Upper lobe of left lung (tissue), 6 donors: ENCODE measurements at regions not wholly inside any gene's neighbourhood (a gene's known extent, or its start where the extent isn't known, plus 50 kb on each side); places are given as distances from the start of the nearest gene placed in this dataset.

Experiments used
- ATAC-seq, 2 donors: fragments of 200-7000 bp; cut with Tn5 transposase; one replicate each; pipeline ENCODE4 v1.9.1; 2022; ENCODE audit warnings: mild to moderate bottlenecking in 2 of 2, moderate library complexity in 2 of 2; ENCODE audit not compliant: low FRiP score in 2 of 2
- DNase-seq, 2 donors: peaks; one replicate each; pipeline ENCODE4 v3.0.0-alpha.2; 2019 to 2020
- H3K27ac ChIP-seq, 4 donors: fragments of 200-600 bp; sonication (generic); one replicate each; pipeline ENCODE4 v1.5.1; 2016 to 2019
- H3K27me3 ChIP-seq, 4 donors: fragments of 200-600 bp; sonication (generic); one replicate each; pipeline ENCODE4 v1.5.1; 2017 to 2019
- H3K36me3 ChIP-seq, 4 donors: fragments of 200-600 bp; sonication (generic); one replicate each; pipeline ENCODE4 v1.5.1; 2016 to 2019
- H3K4me1 ChIP-seq, 4 donors: fragments of 200-600 bp; sonication (generic); one replicate each; pipeline ENCODE4 v1.5.1; 2018 to 2019
- H3K4me3 ChIP-seq, 4 donors: fragments of 200-600 bp; sonication (generic); one replicate each; pipeline ENCODE4 v1.5.1; 2017 to 2019; ENCODE audit warnings: mild to moderate bottlenecking in 2 of 4, moderate library complexity in 1 of 4
- H3K9me3 ChIP-seq, 4 donors: fragments of 200-600 bp; sonication (generic); one replicate each; pipeline ENCODE4 v1.5.1; 2018 to 2019
- EP300 ChIP-seq, 4 donors: sonication (generic); formaldehyde crosslinking; IDR thresholded peaks; one replicate each; pipeline ENCODE4 v1.5.1; 2017; ENCODE audit warnings: antibody characterized with exemption in 4 of 4, control low read depth in 2 of 4
- POLR2A ChIP-seq, 4 donors: fragments of 450-650 bp; IDR thresholded peaks; one replicate each; pipeline ENCODE4 v1.5.1; 2016 to 2017; ENCODE audit warnings: antibody characterized with exemption in 4 of 4, mild to moderate bottlenecking in 2 of 4
- POLR2AphosphoS5 ChIP-seq, 2 donors: sonication (generic); formaldehyde crosslinking; IDR thresholded peaks; one replicate each; pipeline ENCODE4 v1.5.1; 2017; ENCODE audit warnings: antibody characterized with exemption in 2 of 2
- WGBS, 2 donors: methylation state at CpG; one replicate each; pipeline ENCODE4 v1.1.5; 2017 to 2018; 5-methylcytosine and 5-hydroxymethylcytosine counted together
- TF ChIP-seq, protein P1 (sequence below), 6 experiments: fragments of 450-650 bp in 4 of 6; fragments of 200-600 bp in 2 of 6; sonication (generic) in 2 of 6; IDR thresholded peaks; one replicate each; pipeline ENCODE4 v1.5.1; 2016 to 2019; ENCODE audit warnings: antibody characterized with exemption in 6 of 6
- donor health status: DM: no; HTN: no; CAD: no; lungs with moderate emphysema.
- donor health status: DM: no; HTN: yes; CAD: no; lungs with severe emphysema.

DNA sequence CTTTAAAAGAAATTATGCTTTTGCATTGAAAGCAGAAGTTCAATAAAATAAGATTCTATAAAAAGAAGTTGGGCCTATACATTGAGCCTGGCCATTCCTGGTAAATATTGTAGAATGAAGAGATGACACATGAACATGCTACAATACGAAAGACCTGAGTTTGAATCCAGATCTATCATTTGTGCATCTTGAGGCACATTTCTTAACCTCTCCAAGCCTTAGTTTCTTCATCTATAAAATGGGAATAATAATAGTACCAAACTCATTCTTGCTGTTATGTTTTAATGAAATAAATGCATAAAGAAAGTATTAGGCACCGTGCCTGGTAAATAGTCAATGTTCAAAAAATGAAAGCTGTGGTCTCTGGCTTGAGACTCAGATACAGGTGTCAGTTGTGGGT is 76.9 kb upstream of the PHACTR2 start:
- H3K4me1 ChIP-seq = peaks cover 0 to 7% (median 4%) of the 10 kb centered on the region in 4 donors
- H3K9me3 ChIP-seq = no peaks in the 10 kb centered on the region
- no peaks in the 10 kb centered on the region for H3K36me3 ChIP-seq
- 95 to 97% methylated on average over 2 of the region's 2 CpGs for WGBS, 2 donors
- DNase-seq (no peak), ATAC-seq (no peak)
- TF ChIP-seq POLR2AphosphoS5 (IDR thresholded peaks at IDR 0.05) (no peak), POLR2A (IDR thresholded peaks at IDR 0.05) (no peak), EP300 (IDR thresholded peaks at IDR 0.05) (no peak)
- TF ChIP-seq, protein P1, sequence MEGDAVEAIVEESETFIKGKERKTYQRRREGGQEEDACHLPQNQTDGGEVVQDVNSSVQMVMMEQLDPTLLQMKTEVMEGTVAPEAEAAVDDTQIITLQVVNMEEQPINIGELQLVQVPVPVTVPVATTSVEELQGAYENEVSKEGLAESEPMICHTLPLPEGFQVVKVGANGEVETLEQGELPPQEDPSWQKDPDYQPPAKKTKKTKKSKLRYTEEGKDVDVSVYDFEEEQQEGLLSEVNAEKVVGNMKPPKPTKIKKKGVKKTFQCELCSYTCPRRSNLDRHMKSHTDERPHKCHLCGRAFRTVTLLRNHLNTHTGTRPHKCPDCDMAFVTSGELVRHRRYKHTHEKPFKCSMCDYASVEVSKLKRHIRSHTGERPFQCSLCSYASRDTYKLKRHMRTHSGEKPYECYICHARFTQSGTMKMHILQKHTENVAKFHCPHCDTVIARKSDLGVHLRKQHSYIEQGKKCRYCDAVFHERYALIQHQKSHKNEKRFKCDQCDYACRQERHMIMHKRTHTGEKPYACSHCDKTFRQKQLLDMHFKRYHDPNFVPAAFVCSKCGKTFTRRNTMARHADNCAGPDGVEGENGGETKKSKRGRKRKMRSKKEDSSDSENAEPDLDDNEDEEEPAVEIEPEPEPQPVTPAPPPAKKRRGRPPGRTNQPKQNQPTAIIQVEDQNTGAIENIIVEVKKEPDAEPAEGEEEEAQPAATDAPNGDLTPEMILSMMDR (IDR thresholded peaks at IDR 0.05) = no peak
- H3K4me3 ChIP-seq = no peak overlapping the region
- no peaks in the 10 kb centered on the region for H3K27me3 ChIP-seq
- H3K27ac ChIP-seq = no peak overlapping the region

DNA sequence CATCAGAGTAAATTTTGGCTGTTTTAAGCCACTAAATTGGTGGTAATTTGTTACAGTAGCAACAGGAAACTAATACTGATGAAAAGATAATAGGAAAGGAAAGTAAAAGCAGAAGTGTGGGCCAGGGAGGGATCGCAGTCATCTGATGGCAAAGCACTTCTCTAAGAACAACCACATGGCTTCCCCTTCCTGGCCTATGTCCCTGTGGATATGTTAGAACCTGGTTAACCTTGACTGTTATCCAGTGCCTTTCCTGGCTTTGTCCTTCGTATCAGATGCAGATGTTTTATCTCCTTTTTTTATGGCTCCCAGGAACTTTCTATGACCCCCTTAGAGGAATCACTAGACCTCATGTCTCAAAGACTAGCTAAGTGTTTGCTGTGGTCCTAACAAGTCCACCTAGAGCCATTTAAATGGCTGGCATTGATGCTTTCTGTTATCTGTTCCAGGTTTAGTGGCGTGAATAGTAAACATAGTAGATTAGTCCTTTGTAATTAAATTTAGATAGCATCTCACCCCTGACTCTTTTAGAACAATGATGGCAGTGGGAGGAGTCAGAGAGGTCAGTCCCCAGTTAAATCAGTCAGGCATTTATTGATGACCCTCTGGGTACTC is 79.2 kb upstream of the PHACTR2 start:
- peaks cover 0 to 11% (median 7%) of the 10 kb centered on the region in 4 donors for H3K4me1 ChIP-seq
- H3K4me3 ChIP-seq = no peak overlapping the region
- 56 to 64% methylated on average over 3 of the region's 3 CpGs for WGBS, 2 donors
- ATAC-seq (peak in 1 of 2 donors; percentile 58), DNase-seq (peak in 1 of 2 donors; percentile 32)
- no peaks in the 10 kb centered on the region for H3K27me3 ChIP-seq
- no peaks in the 10 kb centered on the region for H3K36me3 ChIP-seq
- no peaks in the 10 kb centered on the region for H3K9me3 ChIP-seq
- H3K27ac ChIP-seq = no peak overlapping the region
- TF ChIP-seq POLR2A (IDR thresholded peaks at IDR 0.05) = no peak
- TF ChIP-seq POLR2AphosphoS5 (IDR thresholded peaks at IDR 0.05) = no peak
- TF ChIP-seq, protein P1 (IDR thresholded peaks at IDR 0.05) = no peak
- TF ChIP-seq EP300 (IDR thresholded peaks at IDR 0.05) = no peak

DNA sequence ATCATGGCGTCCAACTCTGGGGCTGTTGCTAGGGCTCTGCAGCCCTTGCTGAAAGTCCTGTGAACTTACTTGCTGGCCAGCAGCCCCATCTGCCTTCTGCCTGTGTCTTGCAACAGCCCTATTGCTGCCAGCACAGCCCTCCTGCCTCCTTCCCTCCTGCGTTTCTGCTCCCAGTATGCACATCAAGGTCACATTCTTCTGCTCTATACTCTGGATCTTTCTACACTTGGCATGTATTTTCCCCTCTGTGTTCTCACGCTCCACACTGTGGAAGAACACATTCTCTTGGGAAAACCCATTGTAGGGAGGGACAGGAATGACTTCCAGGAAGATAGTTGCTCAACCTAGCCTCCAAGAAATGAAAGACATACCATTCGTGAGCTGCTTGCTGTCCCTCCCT is 80.9 kb upstream of the PHACTR2 start:
- ATAC-seq (peak in 1 of 2 donors; percentile 49), DNase-seq (no peak)
- 66 to 73% methylated on average over 4 of the region's 4 CpGs for WGBS, 2 donors

DNA sequence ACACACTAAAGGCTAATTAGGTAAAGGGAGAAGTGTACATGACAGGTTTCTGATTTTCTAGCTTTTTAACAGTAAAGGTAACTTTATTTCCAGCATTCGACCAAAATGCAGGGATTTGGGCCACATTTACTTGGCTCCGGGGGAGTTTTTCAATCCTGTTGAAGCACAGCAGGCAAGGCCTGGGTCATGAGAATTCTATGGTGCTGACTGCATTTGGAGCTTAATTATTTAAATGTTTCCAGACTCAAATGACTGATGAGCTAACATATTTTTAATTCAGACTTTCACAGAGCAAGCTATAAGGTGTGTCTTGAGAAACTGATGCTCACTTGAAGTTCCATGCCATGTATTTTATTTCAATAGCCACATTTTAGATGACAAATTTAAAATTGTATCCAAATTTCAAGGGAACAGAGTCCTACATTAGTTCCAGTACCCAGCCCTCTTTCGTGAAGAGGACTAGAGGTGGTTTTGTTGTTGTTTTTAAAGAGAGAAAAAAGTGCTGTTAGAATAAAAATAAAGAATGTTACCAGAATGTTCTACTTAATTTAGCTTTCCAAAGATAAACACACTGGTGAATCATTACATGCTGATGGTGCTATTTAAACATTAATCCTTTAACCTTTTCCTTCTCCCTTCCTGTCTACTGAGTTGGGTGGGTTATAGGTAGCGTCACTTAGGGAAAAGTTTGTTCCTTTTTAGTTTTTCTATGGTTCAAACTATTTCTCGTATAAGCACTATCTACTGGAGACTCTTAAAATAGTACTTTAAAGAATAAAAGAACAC is 82.3 kb upstream of the PHACTR2 start:
- no peaks in the 10 kb centered on the region for H3K27me3 ChIP-seq
- H3K9me3 ChIP-seq = no peaks in the 10 kb centered on the region
- H3K4me1 ChIP-seq = peaks cover 0 to 11% (median 7%) of the 10 kb centered on the region in 4 donors
- DNase-seq (no peak), ATAC-seq (no peak)
- 81 to 82% methylated on average over 5 of the region's 5 CpGs for WGBS, 2 donors
- no peak overlapping the region for H3K4me3 ChIP-seq
- H3K36me3 ChIP-seq = no peaks in the 10 kb centered on the region
- H3K27ac ChIP-seq = no peak overlapping the region
- TF ChIP-seq, protein P1 (IDR thresholded peaks at IDR 0.05) = no peak
- no peak for TF ChIP-seq EP300 (IDR thresholded peaks at IDR 0.05)
- TF ChIP-seq POLR2A (IDR thresholded peaks at IDR 0.05) = no peak
- TF ChIP-seq POLR2AphosphoS5 (IDR thresholded peaks at IDR 0.05) = no peak

More for the DNA sequence above, 80.9 kb upstream of the PHACTR2 start:
- H3K4me1 ChIP-seq = peaks cover 0 to 11% (median 7%) of the 10 kb centered on the region in 4 donors
- no peaks in the 10 kb centered on the region for H3K9me3 ChIP-seq
- H3K36me3 ChIP-seq = no peaks in the 10 kb centered on the region
- no peaks in the 10 kb centered on the region for H3K27me3 ChIP-seq
- no peak overlapping the region for H3K4me3 ChIP-seq
- TF ChIP-seq, protein P1 (IDR thresholded peaks at IDR 0.05) = no peak
- TF ChIP-seq POLR2A (IDR thresholded peaks at IDR 0.05) = no peak
- TF ChIP-seq POLR2AphosphoS5 (IDR thresholded peaks at IDR 0.05) = no peak
- TF ChIP-seq EP300 (IDR thresholded peaks at IDR 0.05) = no peak
- no peak overlapping the region for H3K27ac ChIP-seq
